GM18858 (cell line): ENCODE measurements at regions not wholly inside any gene's neighbourhood (a gene's known extent, or its start where the extent isn't known, plus 50 kb on each side); places are given as distances from the start of the nearest gene placed in this dataset.

Experiments used
- ATAC-seq: cut with Tn5 transposase; IDR thresholded peaks from one replicate; pipeline ENCODE4 v1.9.1; 2021; ENCODE audit not compliant: unreplicated experiment

DNA sequence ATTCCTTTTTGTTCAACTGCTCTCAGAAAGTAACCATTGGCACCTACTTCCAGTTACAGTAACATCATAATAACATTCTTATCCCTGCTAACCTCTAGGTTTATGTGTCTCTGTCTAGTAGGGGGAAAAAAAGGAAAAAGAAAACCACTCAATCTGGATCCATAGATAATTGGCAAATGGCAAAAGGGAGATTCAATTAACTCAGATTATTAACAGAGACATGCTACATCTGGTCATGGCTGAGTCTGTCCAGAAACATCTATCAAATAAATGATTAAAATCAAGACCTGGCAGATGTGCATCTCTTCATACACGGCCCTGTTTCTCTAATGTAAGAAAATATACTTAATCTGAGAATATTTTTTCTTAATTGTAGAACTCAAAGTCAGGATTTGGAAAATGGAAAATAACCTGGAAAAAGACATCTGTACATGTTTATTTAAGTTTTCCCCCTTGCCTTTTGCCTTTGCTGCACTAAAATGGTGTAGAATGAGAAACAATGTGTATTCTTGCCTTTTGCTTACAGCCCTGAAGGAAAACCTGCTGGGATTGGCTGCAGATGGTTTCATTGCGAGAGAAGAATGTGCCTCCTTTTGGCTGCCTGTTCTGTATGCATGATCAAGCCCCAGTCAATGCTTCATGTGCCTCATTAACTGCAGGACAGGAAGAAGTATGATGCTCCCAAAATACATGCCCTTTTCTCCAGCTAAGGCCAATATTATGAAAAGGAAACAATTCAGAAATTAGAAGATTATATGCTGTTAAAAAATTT is 921.6 kb upstream of the PCDH20 start:
- no peak for ATAC-seq

DNA sequence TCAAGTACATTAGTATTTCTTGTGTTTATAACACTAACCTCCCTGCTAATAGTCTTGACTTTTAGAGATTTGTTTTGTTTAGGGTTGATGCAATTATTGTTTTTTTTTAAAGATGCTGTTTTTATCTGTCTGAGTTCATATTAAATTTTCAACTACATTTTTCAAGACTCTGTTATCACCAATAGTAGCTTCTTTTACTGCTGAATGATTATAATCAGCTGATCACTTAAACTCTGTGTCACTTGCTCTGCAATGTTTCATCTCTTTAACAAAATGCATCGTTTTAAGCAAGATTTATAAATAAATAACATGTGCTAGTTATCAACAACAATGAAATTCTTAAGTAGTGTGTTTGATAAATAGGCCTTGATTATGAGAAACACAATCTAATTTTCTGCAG is 920.9 kb upstream of the PCDH20 start:
- no peak for ATAC-seq

DNA sequence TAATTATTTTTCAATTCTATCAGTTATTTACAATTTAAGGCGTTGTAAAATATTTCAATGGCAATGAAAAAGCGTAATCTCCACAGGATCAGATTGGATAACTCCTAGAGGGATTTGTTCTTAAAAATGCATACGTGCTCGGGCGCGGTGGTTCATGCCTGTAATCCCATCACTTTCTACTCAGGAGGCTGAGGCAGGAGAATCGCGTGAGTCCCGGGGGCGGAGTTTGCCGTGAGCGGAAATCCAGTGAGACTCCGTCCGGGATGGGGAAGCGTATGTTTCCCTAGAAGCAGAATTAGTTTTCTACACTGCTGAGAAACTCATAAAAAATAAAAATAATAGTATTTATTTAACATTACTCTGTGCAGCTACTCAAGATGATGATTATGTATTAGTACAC is 917.8 kb upstream of the PCDH20 start:
- no peak for ATAC-seq

DNA sequence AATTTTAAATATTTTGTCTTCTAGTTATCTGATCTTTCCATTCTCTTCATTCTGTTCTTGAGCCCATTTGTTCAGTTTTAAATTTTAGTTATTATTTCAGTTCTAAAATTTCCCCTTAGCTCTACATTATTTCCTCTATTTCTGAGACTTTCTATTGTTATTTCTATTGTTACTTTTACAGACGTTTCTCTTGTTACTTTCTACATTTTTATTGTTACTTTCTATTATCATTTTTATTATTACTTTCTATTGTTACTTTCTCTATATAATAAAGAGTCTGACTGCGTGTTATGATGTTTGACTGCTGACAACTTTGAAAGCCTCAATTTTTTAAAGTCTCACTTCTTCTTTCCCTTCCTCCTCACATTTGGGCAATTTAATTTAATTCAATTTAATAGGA is 915.7 kb upstream of the PCDH20 start:
- ATAC-seq, result no peak

DNA sequence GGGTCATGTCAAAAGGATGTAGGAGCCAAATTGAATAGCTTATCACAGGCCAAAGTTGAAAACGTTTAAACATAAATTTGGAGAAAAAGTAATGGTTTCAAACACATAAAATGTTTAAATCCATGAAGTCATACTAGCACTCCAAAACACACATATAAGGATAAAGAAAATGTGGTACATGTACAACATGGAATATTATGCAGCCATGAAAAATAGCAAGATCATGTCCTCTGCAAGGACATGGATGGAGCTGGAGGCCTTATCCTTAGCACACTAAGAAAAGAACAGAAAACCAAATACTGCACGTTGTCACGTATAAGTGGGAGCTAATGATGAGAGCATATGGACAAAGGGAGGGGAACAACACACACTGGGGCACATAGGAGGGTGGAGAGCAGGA is 911.7 kb upstream of the PCDH20 start:
- no peak for ATAC-seq

DNA sequence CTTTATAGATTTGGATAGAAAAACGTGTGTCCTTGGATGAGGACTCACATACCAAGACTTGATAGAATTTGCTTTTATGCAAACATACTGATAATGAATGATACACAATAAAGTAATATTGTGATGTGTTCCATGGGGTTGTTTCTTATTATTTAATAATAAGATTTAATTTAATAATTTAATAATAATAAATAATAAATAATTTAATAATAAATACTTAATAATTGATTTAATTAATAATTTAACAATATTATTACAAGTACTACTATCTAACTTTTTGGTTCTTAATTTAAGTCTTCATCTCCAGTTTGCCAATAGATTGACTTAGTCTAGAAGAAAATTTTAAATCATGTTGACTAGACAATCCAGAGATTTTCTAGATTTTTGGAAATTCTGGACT is 909.2 kb upstream of the PCDH20 start:
- ATAC-seq, result no peak

DNA sequence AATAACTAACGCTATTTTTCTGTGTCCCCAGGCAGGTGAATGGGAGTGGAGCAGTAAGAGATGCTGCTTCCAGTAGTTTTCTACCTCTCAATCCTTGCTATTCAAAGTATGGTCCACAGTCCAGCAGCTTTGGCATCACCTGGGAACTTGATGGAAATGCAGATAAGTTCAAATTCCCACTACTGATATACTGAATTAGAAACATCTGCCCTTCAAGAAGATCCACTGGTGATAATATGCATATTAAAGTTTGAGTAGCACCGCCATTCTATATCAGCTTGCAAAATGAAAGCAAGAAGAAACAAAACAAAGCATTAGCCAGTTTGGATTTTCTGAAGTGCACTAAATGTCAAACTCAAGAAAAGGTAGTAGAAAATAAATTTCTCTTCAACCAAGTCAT is 906.2 kb upstream of the PCDH20 start:
- ATAC-seq, result no peak

DNA sequence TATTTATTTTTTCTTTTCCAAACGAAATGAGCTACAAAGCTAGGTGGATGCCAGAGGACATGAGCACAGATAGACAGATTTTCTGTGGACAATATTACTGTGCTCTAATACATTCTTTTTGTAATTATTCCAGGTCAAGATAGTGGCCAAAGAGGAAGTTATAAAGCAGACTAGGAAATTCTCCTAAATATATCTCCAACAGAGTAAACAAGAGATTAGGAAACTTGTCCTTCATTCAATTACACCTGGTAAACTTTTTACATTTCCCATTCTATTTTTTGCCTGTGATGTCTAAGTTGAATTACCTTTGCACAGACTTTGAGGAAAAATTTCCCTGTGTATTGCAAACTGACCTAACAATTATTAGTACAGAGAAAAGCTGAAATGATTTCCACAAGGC is 905.5 kb upstream of the PCDH20 start:
- no peak for ATAC-seq

DNA sequence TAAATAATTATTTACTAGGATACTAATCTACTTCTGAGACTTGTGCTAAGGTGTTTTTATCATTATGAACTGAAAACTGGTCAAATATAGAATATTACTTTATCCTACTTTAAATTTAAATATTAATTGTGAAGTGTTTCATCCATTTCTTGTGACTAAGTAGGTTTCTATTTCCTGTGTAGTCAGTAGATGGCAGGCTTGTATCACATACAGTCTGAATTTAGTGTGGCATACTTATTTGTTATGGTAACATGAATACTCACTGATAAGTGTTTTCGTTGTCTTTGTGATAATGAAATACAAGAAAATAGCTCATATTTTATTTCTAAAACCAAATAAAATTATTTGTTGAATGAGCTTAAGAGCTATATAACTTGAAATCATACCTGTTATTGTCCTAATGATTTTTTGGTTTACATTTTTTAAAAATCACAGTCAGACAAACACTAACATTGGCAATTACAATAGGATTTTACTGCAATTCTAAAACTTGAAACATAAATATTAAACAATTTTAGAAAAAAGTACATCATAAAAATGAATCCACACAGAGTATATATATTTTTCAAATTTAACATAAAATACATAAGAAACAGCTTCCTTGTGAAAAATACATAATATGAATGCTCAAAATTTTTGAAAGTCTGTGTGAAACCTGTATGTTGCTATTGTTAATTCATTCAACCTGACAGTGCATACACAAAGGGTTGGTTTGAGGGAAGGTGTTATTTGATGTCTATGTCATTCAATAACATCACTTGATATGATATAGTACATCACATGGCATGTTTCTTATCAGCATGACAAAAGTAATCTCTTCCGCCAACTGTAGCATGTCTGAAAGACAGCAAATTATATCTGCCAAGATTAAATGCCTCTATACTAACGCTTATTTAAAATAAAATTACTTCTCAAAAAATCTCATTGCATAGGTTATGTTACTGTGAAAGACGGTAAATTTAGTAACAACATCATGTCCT is 904.8 kb upstream of the PCDH20 start:
- peak; percentile 67 for ATAC-seq

DNA sequence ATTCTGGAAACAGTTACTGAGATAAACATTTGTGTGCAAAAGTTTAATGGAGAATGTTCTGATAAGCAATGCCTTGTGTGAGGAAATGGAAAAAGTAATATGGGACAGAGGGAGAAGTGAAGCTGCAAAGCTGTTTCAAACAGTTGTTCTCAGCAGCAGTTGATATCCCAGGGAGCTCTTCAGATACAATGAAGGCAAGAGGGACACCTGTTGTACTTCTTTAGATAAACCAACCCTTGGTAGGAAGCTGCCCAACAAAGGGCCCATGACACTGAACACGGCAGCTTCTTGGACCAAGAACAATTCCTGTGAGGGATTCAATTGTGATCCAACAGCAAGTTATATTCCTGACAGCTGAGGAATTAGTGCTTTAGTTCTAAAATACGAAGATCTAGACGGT is 894.3 kb upstream of the PCDH20 start:
- no peak for ATAC-seq

DNA sequence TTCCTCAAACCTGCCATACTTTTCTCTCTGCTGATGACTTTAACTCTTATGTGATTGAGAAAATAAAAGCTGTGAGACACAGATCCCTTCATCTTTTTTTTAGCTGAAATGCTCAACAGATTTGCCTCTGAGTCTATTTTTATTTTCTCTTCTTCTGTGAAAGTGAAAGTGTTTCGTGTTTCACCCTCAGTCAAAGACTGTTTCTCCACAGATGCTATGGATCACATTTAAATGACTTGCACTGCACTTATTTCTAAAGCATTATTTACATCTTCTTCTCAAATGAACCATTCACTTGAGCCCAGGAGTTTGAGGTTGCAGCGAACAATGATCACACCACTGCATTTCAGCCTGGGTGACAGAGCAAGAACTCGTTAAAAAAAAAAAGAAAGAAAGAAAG is 890.1 kb upstream of the PCDH20 start:
- ATAC-seq, result peak; percentile 97

DNA sequence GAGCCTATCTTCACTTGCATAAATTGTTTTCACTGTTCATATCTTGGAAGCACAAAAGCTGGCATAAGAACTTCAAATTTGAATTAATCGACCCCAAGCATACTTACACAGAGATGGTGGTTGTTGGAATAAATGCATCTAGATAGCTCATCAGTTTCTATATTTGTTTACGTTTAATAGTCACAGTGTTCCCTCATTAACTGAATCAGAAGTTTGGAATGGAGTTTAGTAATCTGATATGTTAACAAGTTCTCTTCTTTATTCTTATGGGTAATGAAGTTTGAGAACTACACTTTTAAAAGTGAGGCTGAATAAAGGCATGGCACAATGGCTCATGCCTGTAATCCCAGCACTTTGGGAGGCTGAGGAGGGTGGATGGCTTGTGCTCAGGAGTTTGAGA is 886.7 kb upstream of the PCDH20 start:
- ATAC-seq, result no peak

DNA sequence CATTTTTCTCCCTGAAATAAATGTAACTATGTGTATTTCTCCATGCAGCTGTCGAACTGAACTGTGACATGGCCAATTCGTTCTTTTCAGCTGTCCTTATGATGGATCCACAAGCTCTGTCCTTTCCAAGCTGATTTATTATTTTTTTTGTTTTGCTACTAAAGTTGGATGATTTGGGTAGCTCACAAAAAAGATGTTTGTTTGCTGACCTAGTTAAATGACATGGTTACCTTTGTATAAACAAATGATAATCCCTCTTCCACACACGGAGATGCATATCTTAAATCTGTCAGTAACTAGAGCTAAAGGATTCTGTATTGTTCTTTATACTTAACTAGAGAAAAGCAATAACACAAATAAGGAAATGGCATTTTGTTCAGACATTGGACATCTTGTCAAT is 884.3 kb upstream of the PCDH20 start:
- no peak for ATAC-seq

DNA sequence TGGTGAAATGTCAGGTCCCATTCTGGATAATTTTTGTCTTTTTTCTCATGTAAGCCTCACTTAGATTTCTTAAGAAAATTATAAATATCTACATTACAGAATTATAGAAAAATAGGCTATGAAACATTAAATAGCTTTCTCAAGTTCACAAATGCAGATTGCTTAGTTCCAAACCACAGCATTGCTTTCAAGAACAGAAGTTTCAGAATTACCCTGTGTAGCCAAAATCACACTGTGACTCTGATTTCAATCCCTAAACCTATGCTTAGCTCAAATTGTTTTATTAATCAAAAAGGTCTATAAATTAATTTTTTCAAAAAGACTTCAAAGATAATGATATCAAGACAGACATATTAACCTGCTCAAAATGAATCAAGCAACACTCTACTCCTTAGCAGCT is 881.2 kb upstream of the PCDH20 start:
- ATAC-seq, result no peak

DNA sequence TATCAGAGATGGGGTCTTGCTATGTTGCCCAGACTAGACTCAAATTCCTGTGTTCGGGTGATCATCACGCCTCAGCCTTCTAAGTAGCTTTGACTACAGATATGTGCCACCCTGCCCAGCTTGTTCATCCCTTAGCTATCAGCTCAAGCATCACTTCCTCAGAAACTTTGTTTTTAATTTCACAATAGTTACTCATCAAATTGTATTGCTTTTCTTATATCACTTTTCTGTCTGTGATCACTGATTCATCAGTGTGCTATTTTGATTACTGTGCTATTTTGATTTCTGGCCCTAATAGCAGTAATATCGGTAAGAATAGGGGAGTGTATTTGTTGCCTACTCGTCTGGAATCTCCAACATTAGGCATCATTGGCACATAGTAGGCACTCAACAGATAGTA is 878.6 kb upstream of the PCDH20 start:
- no peak for ATAC-seq

DNA sequence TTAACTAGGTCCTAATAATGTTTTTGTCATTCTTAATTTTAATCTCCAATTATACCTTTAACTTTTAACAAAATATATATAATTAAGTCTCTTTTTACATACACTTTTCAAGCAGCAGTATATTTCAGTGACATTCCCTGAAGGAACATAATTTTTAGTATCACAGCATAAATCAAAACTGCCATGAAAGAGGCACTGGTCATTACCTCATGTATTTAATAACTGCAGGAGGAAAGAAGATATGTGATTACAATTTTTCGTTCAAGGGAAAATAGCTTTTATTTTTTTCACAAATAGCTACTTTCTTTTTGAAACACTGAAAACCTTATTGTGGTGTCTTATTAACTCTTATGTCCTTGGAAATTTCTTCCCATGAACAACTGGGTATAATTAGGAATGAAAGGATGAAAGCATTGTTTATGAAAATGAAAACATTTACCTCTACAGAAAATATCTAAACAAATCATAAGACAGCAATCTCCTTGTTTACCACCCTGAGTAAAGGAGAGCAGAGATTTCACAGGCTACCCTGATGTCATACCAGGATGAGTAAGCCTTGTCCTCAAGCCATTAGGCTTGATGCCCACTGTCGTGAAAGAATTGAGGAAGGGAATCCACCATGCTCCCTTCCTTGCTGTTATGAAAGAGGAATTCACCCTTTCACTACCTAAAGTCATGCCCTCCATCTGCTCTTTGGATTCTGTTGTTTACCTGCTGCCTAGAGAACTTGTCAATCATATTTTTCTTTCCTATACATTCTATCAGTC is 877.2 kb upstream of the PCDH20 start:
- ATAC-seq, result no peak

DNA sequence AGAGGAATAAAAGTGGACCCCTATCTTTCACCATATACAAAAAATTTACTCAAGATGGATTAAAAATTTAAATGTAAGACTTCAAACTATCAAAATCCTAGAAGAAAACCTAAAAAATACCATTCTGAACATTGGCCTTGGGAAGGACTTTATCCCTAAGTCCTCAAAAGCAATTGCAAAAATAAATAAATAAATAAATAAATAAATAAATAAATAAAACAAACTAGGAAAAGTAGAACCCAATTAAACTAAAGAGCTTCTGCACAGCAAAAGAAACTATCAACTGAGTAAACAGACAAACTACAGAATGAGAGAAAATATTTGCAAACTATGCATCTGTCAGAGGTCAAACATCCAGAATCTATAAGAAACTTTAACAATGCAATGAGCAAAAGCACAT is 874.9 kb upstream of the PCDH20 start:
- ATAC-seq, result no peak

DNA sequence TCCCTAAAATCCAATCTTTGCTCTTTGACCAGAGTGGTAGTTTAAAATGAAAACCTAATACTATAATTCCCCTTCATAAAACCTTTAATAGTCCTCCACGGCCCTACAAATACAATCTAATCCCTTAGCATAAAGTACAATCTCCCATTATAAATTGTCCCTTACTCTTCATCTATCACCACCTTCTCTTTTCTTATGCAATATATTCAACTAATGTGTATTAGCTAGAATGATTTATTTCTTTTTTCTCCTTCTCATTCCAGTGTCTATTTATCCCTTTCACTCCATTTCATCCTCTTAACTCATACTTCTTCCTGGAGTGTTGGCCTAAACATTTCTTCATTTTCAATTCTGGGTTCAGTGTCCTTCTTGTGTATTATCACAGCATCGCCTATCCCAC is 872.1 kb upstream of the PCDH20 start:
- no peak for ATAC-seq

DNA sequence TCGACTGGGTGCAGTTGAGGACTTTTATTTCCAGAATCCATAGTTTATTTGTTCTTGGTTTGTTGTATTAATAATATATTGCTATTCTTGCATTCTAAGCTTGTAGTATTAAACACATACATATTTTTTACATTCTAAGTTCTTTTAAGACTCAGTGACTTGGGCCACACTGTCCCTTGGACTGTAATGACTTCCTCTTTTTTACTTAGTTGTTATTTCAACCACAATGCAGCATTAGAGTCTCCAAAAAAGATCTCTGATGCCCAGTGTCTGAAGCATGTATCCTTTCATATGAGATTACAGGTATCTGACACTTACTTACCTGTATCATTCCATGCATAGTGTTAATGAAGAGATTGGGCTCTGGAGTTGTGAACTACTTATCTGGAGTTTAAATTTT is 864.9 kb upstream of the PCDH20 start:
- ATAC-seq, result peak; percentile 98

DNA sequence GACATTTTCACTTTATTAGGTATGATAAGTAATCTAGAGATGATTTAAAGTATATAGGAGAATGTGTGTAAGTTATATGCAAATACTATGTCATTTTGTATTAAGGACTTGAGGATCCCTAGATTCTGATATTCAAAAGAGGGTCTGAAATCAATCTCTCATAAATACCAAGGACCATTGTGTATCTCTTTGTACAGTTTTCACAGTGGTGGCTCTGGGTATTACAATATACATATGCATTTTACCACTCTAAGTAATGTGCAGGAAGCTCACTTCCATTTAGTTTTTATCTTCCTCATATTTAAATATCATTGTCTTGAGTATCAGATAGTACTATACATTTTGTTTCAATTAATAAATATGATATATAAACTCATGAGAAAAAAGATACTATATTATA is 862.6 kb upstream of the PCDH20 start:
- ATAC-seq, result no peak

DNA sequence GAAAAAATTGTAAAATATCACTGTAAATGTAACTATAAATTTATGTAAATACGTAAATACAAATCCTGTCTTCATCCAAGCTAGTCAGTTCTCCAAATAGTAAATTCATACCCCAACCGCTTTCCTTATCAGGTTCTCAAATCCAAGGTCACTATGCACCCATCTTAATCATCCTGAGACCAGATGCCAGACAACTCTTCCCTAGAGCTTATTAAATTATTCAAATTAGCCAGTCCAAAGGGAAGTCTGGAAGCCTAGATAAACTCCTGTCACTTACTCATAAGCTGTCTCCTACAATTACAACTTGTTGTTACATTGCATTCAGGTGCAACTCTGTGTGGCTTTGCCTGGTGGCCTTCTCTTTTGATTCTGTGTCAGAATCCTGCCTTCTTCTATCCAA is 836.1 kb upstream of the PCDH20 start:
- no peak for ATAC-seq
